Amniotic epithelial cell (primary cell): ENCODE measurements at regions not wholly inside any gene's neighbourhood (a gene's known extent, or its start where the extent isn't known, plus 50 kb on each side); places are given as distances from the start of the nearest gene placed in this dataset.
"Not testable (repeated sequence)": the region's sequence is repeated elsewhere in the genome, so short reads cannot be mapped to it uniquely, and the experiment has no call there.

Experiments used
- DNase-seq: peaks from one replicate; pipeline ENCODE4 v3.0.0-alpha.2; 2010; ENCODE audit warnings: low read depth

GRCh38 chr18:47409519-47409918 is 158.1 kb upstream of the SKOR2 start:
- no peak for DNase-seq

DNA sequence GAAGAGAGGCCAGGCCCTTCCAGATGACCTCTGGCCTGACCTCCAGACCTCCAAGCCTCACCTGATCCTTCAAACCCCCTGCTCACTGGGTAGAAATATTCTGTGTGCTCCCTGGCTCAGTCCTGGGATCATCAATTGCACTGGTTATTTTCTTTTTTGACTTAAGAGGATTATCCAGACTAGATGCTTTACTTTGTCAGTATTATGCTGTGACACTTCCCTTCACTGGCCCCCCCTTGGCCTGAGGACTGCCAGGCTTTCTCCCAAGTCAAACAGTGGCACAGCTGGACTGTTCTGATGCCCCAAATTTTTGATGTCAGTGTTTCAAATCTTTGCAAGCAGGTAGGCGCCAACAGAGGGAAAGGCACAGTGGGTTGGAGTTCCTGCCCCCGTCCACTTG is 156.3 kb upstream of the SKOR2 start:
- DNase-seq, result no peak

GRCh38 chr18:47404845-47405244 is 153.4 kb upstream of the SKOR2 start:
- DNase-seq, result no peak

DNA sequence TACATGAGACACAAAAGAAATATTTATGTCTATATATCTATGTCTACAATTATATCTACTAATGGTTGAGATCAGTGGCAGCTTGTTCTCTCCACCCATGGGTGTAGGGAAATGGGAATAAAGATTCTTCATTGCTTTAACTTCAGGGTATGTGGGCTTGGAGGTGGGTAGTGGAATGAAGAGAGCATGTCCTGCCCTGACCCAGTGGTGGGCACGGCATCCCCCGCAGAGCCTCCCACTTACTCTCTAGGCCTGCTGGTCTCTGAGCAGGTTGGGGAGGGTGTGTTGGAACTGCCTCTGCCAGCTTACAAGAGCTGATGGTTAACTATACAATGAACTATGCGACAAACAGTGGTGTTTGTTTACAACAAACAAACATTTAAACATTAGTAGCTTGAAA is 152.5 kb upstream of the SKOR2 start:
- DNase-seq, result no peak

DNA sequence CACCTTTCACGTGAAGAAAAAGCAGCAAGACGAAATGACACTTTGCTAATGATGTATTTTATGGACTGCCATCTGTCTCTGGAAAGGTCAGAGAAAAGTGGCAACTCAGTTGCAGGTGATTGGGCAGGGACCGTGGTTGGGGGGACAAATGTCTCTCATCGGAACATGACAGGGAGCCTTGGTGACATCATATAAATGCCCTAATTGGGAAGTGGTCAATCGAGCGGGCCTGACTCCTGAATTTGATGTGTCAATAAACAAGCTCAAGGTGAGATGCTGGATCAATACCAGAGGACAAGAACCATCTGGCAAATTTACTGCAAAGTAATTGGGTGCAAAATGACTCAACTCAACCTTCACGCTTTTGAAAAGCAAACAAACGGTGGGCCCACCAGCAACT is 151.9 kb upstream of the SKOR2 start:
- DNase-seq, result no peak

- no peak for DNase-seq
Measured at GRCh38 chr18:47399475-47399874, 148.0 kb upstream of the SKOR2 start.

DNA sequence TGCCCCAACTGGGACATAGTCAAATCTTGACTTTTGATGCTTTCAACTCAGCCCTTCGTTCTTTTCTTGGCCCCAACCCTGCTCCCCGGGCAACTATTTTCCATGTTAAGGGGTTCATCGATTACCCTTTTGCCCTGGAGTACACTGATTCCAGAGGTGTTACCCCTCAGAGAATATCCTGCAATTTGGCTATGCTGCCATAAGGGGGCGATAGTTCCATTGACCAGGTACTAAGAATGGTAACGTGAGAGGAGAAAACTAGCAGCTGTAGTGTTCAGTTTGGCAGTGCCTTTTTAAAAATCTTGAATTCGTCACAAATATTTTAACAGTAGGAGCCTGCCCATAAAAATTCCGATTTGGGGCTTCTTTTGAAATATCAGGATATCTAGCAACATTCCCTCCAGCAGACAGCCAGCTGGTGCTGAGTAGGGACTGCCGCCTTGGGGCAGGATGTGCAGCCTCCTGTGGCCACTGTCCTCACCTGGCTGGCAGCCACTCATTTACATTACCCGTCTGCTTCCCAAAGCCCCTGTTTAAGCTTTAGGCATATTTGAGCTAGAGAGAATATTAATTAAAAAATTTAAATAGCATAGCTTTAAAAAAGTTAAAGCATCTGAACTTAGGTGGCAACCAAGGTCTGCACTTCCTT is 146.3 kb upstream of the SKOR2 start:
- no peak for DNase-seq

- DNase-seq, result no peak
Measured at GRCh38 chr18:47391665-47392064, 140.2 kb upstream of the SKOR2 start.

- no peak for DNase-seq
Measured at GRCh38 chr18:47390410-47391024, 139.1 kb upstream of the SKOR2 start.

DNA sequence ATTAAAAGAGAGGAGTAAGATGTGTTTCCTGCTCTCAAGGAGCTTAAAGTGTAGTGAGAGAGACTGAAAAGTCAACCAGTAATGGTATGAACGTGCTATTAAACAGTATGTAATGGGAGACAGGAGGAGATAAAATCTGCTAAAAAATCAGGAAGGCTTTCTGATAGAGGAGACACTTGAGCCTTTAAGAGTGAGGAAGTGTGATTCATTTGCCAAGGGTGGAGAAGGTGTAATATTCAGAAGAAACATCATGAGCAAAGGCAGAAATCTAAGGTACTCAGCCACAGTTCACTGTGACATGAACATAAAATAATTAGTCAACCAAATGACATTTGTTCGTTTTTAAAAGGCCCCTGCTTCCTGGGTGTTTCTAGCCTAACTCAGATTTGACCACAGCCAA is 137.8 kb upstream of the SKOR2 start:
- DNase-seq, result no peak

- DNase-seq, result no peak
Measured at GRCh38 chr18:47387864-47388263, 136.4 kb upstream of the SKOR2 start.

DNA sequence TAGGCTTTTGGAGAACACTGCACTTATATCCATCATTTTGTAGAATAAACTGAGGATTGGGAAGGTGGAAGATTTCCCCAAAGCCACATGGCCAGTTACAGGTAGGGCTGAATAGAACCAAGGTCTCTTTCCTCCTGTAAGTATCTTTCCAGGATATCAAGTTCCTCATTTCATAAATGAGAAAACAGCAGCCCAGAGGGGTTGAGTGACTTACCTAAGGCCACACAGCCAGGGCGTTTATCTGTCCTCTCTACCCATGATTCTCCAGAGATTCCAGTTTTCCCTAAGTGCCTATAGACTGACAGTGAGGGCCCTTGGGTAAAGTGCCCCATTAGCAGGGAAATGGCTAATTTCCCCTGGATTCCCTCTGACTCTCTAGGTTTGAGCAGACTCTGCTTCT is 132.3 kb upstream of the SKOR2 start:
- no peak for DNase-seq

GRCh38 chr18:47381975-47382570 is 130.6 kb upstream of the SKOR2 start:
- no peak for DNase-seq

DNA sequence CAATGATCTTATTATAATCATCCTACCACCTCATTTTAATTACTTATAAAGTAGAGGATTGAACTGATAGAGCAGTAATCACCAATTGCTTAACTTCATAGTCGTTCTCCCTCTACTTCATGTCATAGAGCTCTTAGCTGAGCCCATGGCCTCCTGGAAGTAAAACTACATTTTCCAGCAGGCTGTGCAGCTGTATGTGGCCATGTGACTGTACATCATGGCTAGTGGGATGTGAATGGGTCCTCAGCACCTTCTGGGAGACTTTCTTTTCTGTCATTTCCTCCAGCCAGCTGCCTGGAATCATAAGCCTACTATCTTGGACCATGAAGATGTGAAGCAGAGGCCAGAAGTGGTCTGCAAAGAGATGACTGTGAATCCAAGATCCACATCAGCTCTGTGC is 128.7 kb upstream of the SKOR2 start:
- DNase-seq, result no peak

DNA sequence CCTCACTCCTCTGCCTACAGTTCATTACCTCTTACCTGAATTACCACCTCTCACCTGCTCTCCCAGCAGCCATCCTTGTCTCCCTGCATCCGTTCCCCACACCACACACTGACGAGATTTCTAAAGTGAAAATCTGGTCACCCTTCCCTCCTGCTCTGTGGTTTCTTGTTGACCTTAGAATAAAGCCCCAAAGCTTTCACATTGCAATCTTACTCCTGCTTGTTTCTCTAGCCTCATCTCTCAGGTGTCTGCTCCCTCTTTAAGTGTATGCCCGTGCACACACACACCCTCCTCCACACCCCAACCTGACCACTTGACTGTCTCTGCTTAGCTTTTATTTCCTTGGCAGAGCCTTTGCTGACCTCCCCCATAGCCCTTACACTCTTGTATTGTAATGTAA is 122.0 kb upstream of the SKOR2 start:
- DNase-seq, result no peak

DNA sequence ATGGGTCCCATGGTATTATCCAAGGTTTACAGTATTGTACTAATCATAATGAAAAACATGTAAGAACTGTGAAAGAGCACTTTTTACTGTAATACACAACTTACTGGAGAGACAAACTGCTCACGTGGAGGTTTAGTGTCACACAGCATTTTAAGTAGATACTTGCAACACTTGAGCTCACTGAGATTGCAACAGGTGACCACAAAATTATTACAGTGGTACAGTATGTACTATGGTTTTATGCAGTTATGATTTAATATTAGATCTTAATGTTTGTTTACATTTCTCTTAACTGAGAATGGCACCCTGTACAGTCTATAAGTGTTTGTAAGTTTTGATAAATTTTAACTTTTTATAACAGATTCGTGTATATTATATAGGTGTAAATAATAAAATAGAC is 118.6 kb upstream of the SKOR2 start:
- peak; percentile 40 for DNase-seq

GRCh38 chr18:47354061-47354460 is 102.6 kb upstream of the SKOR2 start:
- not testable (repeated sequence) for DNase-seq

DNA sequence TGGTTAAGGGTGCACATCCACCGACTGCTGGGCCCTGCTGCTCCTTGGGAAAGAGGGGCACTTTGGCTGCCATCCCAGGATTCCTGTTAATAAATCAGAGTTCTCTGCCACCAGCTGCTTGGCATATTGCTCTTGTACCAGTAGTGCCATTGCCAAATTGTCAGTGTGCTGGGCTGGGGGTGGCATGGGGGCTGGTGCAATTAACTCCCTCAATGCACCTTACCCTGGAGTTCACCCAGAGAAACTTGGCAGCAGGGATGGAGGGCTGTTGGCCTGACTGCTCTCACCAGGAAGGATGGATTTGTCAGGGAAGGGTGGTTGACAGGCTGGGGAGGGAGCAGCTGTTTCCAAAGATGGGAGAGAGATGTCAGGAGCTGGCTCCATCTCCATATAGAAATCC is 94.6 kb upstream of the SKOR2 start:
- no peak for DNase-seq

- no peak for DNase-seq
Measured at GRCh38 chr18:47345291-47345690, 93.8 kb upstream of the SKOR2 start.

- peak; percentile 7 for DNase-seq
Measured at GRCh38 chr18:47343291-47343690, 91.8 kb upstream of the SKOR2 start.

DNA sequence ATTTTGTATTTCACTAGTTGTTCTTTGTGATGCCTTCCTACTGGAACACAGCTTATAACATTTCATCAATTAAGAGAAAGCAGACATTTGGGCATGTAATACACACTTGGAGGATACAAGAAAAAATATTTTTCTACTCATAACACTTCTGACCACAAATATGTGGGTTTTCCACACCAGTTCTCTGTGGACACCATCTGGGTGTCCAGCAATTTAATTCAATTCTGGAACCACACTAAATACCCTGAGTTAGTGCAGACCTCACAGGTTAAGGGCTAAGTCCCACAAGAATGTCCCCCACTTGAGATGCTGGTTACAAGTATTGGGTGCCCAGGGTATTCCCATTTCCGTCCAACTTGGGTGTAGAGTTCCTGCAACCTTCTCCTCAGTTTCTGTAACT is 91.1 kb upstream of the SKOR2 start:
- no peak for DNase-seq

GRCh38 chr18:47341678-47342077 is 90.2 kb upstream of the SKOR2 start:
- no peak for DNase-seq

GRCh38 chr18:47334966-47335365 is 83.5 kb upstream of the SKOR2 start:
- DNase-seq, result peak; percentile 16
